ENCODE measurements at regions not wholly inside any gene's neighbourhood (a gene's known extent, or its start where the extent isn't known, plus 50 kb on each side); places are given as distances from the start of the nearest gene placed in this dataset.

DNA sequence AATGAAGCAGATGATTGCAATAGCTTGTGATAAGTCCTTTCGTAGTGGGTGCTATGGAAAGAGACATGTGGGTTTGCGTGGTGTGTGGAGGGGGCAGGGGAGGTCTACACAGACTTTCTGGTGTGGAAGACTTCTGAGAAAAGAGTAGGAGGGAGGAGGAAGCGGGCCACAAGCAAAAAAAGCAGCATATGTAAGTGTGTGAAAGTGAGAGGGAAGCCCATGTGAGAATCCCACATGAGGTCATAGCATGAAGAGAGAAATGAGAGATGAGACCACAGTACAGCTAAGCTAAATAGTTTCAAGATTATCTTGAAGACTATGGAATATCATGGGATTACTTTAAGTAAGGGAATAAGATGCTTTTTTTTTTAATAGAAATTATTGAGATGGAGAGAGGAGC, 2039.9 kb upstream of the TENM3 start:
- no peak overlapping the region for H3K4me2 ChIP-seq (ENCODE audit: low read length)
- H3K79me1 ChIP-seq (ENCODE audit: low read length): no peaks in the 10 kb centered on the region
- H3K4me1 ChIP-seq (ENCODE audit: control insufficient read depth, low read depth, low read length): no peaks in the 10 kb centered on the region
- H4K8ac ChIP-seq (ENCODE audit: low read depth, low read length): no peak overlapping the region
- H3K4ac ChIP-seq (ENCODE audit: low read depth, low read length): no peak overlapping the region
- no peak overlapping the region for H3K4me3 ChIP-seq (ENCODE audit: low read length)
- H2BK120ac ChIP-seq (ENCODE audit: low read depth, low read length): no peak overlapping the region
- H3K18ac ChIP-seq (ENCODE audit: low read length): no peak overlapping the region
- H3K27me3 ChIP-seq (ENCODE audit: insufficient read depth, low read length, poor library complexity): no peaks in the 10 kb centered on the region
- no peak overlapping the region for H3K56ac ChIP-seq (ENCODE audit: low read length)
- H4K5ac ChIP-seq (ENCODE audit: low read length): no peak overlapping the region
- H3K79me2 ChIP-seq (ENCODE audit: control insufficient read depth, insufficient read depth, low read length): no peaks in the 10 kb centered on the region
- DNase-seq: no peak
- H3K36me3 ChIP-seq (ENCODE audit: control insufficient read depth, insufficient read depth, low read length): no peaks in the 10 kb centered on the region
- no peak overlapping the region for H2AK5ac ChIP-seq (ENCODE audit: low read length)
- no peak overlapping the region for H2BK5ac ChIP-seq (ENCODE audit: low read length)
- no peak overlapping the region for H3K27ac ChIP-seq (ENCODE audit: low read depth, low read length)
- no peak overlapping the region for H2BK15ac ChIP-seq (replicated peaks; ENCODE audit: low read depth)
- no peak overlapping the region for H3K23ac ChIP-seq (ENCODE audit: low read length)
- H3K9ac ChIP-seq (ENCODE audit: low read length): no peak overlapping the region
- no CpG with 5 or more reads among the region's 3 CpGs for WGBS (ENCODE audit: extremely low coverage, insufficient coverage, low lambda C conversion rate)

- Histone ChIP-seq H4K5ac (ENCODE audit: low read length) (no peak overlapping the region), H3K18ac (ENCODE audit: low read length) (no peak overlapping the region), H3K56ac (ENCODE audit: low read length) (no peak overlapping the region), H4K8ac (ENCODE audit: low read depth, low read length) (no peak overlapping the region), H3K4me3 (ENCODE audit: low read length) (no peak overlapping the region), H3K27me3 (ENCODE audit: insufficient read depth, low read length, poor library complexity) (no peaks in the 10 kb centered on the region), H3K4me2 (ENCODE audit: low read length) (no peak overlapping the region), H3K4ac (ENCODE audit: low read depth, low read length) (no peak overlapping the region), H2BK120ac (ENCODE audit: low read depth, low read length) (no peak overlapping the region), H3K4me1 (ENCODE audit: control insufficient read depth, low read depth, low read length) (no peaks in the 10 kb centered on the region), H2BK5ac (ENCODE audit: low read length) (no peak overlapping the region), H3K9ac (ENCODE audit: low read length) (no peak overlapping the region), H3K23ac (ENCODE audit: low read length) (no peak overlapping the region), H3K79me2 (ENCODE audit: control insufficient read depth, insufficient read depth, low read length) (no peaks in the 10 kb centered on the region), H3K79me1 (ENCODE audit: low read length) (no peaks in the 10 kb centered on the region), H2BK15ac (replicated peaks; ENCODE audit: low read depth) (no peak overlapping the region), H2AK5ac (ENCODE audit: low read length) (no peak overlapping the region), H3K27ac (ENCODE audit: low read depth, low read length) (no peak overlapping the region), H3K36me3 (ENCODE audit: control insufficient read depth, insufficient read depth, low read length) (no peaks in the 10 kb centered on the region)
- WGBS (ENCODE audit: extremely low coverage, insufficient coverage, low lambda C conversion rate): no CpG with 5 or more reads among the region's 4 CpGs
- no peak for DNase-seq
These were observed 2037.9 kb upstream of the TENM3 start for GRCh38 chr4:180205276-180205675.

DNA sequence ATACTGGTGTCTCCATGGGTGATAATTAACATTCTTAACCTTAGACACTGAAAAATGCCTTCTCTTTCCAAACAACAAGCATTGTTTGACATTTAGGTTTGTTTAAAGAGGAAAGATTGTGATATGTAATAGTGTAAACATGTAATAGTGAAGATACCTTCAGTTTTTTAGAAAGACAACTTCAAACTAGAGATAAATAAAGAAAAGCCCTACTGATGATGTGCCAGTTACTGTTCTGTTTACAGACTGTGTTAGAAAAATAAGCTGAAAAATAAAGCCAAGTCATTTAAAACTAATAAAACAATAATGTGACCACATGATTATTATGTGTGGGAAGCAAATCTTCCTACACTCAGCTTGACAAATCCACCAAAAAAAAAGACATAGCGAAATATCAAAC, 2035.3 kb upstream of the TENM3 start:
- H3K27ac ChIP-seq (ENCODE audit: low read depth, low read length): no peak overlapping the region
- no peaks in the 10 kb centered on the region for H3K36me3 ChIP-seq (ENCODE audit: control insufficient read depth, insufficient read depth, low read length)
- no peaks in the 10 kb centered on the region for H3K27me3 ChIP-seq (ENCODE audit: insufficient read depth, low read length, poor library complexity)
- no peak overlapping the region for H2AK5ac ChIP-seq (ENCODE audit: low read length)
- no peak overlapping the region for H2BK5ac ChIP-seq (ENCODE audit: low read length)
- no peak overlapping the region for H3K4ac ChIP-seq (ENCODE audit: low read depth, low read length)
- H3K4me1 ChIP-seq (ENCODE audit: control insufficient read depth, low read depth, low read length): no peaks in the 10 kb centered on the region
- DNase-seq: no peak
- H3K4me2 ChIP-seq (ENCODE audit: low read length): no peak overlapping the region
- no CpG with 5 or more reads among the region's 1 CpG for WGBS (ENCODE audit: extremely low coverage, insufficient coverage, low lambda C conversion rate)
- H3K56ac ChIP-seq (ENCODE audit: low read length): no peak overlapping the region
- H2BK120ac ChIP-seq (ENCODE audit: low read depth, low read length): no peak overlapping the region
- H3K79me2 ChIP-seq (ENCODE audit: control insufficient read depth, insufficient read depth, low read length): no peaks in the 10 kb centered on the region
- H2BK15ac ChIP-seq (replicated peaks; ENCODE audit: low read depth): no peak overlapping the region
- no peak overlapping the region for H3K4me3 ChIP-seq (ENCODE audit: low read length)
- no peak overlapping the region for H3K9ac ChIP-seq (ENCODE audit: low read length)
- no peak overlapping the region for H3K23ac ChIP-seq (ENCODE audit: low read length)
- H4K5ac ChIP-seq (ENCODE audit: low read length): no peak overlapping the region
- no peaks in the 10 kb centered on the region for H3K79me1 ChIP-seq (ENCODE audit: low read length)
- no peak overlapping the region for H3K18ac ChIP-seq (ENCODE audit: low read length)
- H4K8ac ChIP-seq (ENCODE audit: low read depth, low read length): no peak overlapping the region

DNA sequence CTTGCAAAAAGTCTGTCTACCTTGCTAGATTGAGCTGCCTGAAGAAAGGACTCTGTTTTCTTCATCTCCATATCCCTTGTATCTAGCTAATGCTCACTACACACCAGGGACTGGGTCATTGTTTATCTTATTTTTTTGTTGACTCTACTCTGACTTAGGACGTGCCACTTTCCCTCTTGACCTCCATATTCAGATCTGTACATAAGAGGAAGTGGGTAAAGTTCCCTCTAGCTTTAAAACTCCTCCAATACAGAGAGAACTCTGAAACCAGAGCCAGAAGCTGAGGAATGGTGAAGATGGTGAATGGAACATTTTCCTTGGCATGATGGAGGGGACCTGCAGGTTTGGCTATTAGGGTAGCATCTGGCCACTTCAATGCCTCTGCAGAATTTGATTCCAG, 2026.1 kb upstream of the TENM3 start:
- WGBS (ENCODE audit: extremely low coverage, insufficient coverage, low lambda C conversion rate): no CpG with 5 or more reads among the region's 1 CpG
- Histone ChIP-seq H3K9ac (ENCODE audit: low read length) (no peak overlapping the region), H3K27ac (ENCODE audit: low read depth, low read length) (no peak overlapping the region), H2AK5ac (ENCODE audit: low read length) (no peak overlapping the region), H3K79me1 (ENCODE audit: low read length) (no peaks in the 10 kb centered on the region), H3K4me1 (ENCODE audit: control insufficient read depth, low read depth, low read length) (no peaks in the 10 kb centered on the region), H4K5ac (ENCODE audit: low read length) (no peak overlapping the region), H3K36me3 (ENCODE audit: control insufficient read depth, insufficient read depth, low read length) (no peaks in the 10 kb centered on the region), H3K79me2 (ENCODE audit: control insufficient read depth, insufficient read depth, low read length) (no peaks in the 10 kb centered on the region), H3K4ac (ENCODE audit: low read depth, low read length) (no peak overlapping the region), H4K8ac (ENCODE audit: low read depth, low read length) (no peak overlapping the region), H3K4me3 (ENCODE audit: low read length) (no peak overlapping the region), H3K23ac (ENCODE audit: low read length) (no peak overlapping the region), H3K18ac (ENCODE audit: low read length) (no peak overlapping the region), H3K4me2 (ENCODE audit: low read length) (no peak overlapping the region), H3K56ac (ENCODE audit: low read length) (no peak overlapping the region), H3K27me3 (ENCODE audit: insufficient read depth, low read length, poor library complexity) (no peaks in the 10 kb centered on the region), H2BK120ac (ENCODE audit: low read depth, low read length) (no peak overlapping the region), H2BK5ac (ENCODE audit: low read length) (no peak overlapping the region), H2BK15ac (replicated peaks; ENCODE audit: low read depth) (no peak overlapping the region)
- DNase-seq: no peak

GRCh38 chr4:180219080-180219479, 2024.1 kb upstream of the TENM3 start:
- WGBS (ENCODE audit: extremely low coverage, insufficient coverage, low lambda C conversion rate): no CpG with 5 or more reads among the region's 3 CpGs

DNA sequence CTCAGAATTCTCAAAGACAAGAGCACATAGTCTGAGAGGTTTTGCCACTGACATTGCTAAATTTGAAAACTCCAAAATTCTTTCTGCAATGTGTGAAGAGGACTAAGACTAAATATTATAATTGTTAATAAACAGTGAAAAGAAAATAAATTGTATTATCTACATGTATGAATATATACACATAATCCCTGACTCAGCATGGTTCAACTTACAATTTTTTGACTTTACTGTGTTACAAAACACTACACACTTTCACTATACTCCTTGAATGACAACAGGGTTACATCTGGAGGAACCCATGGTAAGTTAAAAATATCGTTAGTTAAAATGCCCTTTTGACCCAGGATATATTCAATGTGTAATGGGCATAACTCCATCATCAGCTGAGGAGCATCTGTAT, 2017.2 kb upstream of the TENM3 start:
- H2BK15ac ChIP-seq (replicated peaks; ENCODE audit: low read depth): no peak overlapping the region
- H3K79me1 ChIP-seq (ENCODE audit: low read length): no peaks in the 10 kb centered on the region
- H2BK120ac ChIP-seq (ENCODE audit: low read depth, low read length): no peak overlapping the region
- no peaks in the 10 kb centered on the region for H3K4me1 ChIP-seq (ENCODE audit: control insufficient read depth, low read depth, low read length)
- no peak overlapping the region for H3K18ac ChIP-seq (ENCODE audit: low read length)
- WGBS (ENCODE audit: extremely low coverage, insufficient coverage, low lambda C conversion rate): no CpG with 5 or more reads among the region's 1 CpG
- H3K27ac ChIP-seq (ENCODE audit: low read depth, low read length): no peak overlapping the region
- no peaks in the 10 kb centered on the region for H3K79me2 ChIP-seq (ENCODE audit: control insufficient read depth, insufficient read depth, low read length)
- H3K4me2 ChIP-seq (ENCODE audit: low read length): no peak overlapping the region
- no peak overlapping the region for H3K4me3 ChIP-seq (ENCODE audit: low read length)
- no peak overlapping the region for H3K9ac ChIP-seq (ENCODE audit: low read length)
- no peak overlapping the region for H3K56ac ChIP-seq (ENCODE audit: low read length)
- no peak overlapping the region for H2BK5ac ChIP-seq (ENCODE audit: low read length)
- no peak overlapping the region for H3K23ac ChIP-seq (ENCODE audit: low read length)
- DNase-seq: no peak
- H4K8ac ChIP-seq (ENCODE audit: low read depth, low read length): no peak overlapping the region
- H3K27me3 ChIP-seq (ENCODE audit: insufficient read depth, low read length, poor library complexity): no peaks in the 10 kb centered on the region
- no peak overlapping the region for H4K5ac ChIP-seq (ENCODE audit: low read length)
- no peaks in the 10 kb centered on the region for H3K36me3 ChIP-seq (ENCODE audit: control insufficient read depth, insufficient read depth, low read length)
- H2AK5ac ChIP-seq (ENCODE audit: low read length): no peak overlapping the region
- no peak overlapping the region for H3K4ac ChIP-seq (ENCODE audit: low read depth, low read length)

More at GRCh38 chr4:180219080-180219479, 2024.1 kb upstream of the TENM3 start:
- H3K36me3 ChIP-seq (ENCODE audit: control insufficient read depth, insufficient read depth, low read length): no peaks in the 10 kb centered on the region
- H2AK5ac ChIP-seq (ENCODE audit: low read length): no peak overlapping the region
- H3K23ac ChIP-seq (ENCODE audit: low read length): no peak overlapping the region
- no peak overlapping the region for H3K56ac ChIP-seq (ENCODE audit: low read length)
- no peak overlapping the region for H3K27ac ChIP-seq (ENCODE audit: low read depth, low read length)
- H2BK5ac ChIP-seq (ENCODE audit: low read length): no peak overlapping the region
- H2BK120ac ChIP-seq (ENCODE audit: low read depth, low read length): no peak overlapping the region
- no peak for DNase-seq
- H3K4me2 ChIP-seq (ENCODE audit: low read length): no peak overlapping the region
- no peaks in the 10 kb centered on the region for H3K79me2 ChIP-seq (ENCODE audit: control insufficient read depth, insufficient read depth, low read length)
- no peaks in the 10 kb centered on the region for H3K27me3 ChIP-seq (ENCODE audit: insufficient read depth, low read length, poor library complexity)
- H3K18ac ChIP-seq (ENCODE audit: low read length): no peak overlapping the region
- no peak overlapping the region for H4K5ac ChIP-seq (ENCODE audit: low read length)
- no peaks in the 10 kb centered on the region for H3K4me1 ChIP-seq (ENCODE audit: control insufficient read depth, low read depth, low read length)
- H2BK15ac ChIP-seq (replicated peaks; ENCODE audit: low read depth): no peak overlapping the region
- no peak overlapping the region for H4K8ac ChIP-seq (ENCODE audit: low read depth, low read length)
- no peak overlapping the region for H3K4ac ChIP-seq (ENCODE audit: low read depth, low read length)
- H3K79me1 ChIP-seq (ENCODE audit: low read length): no peaks in the 10 kb centered on the region
- H3K4me3 ChIP-seq (ENCODE audit: low read length): no peak overlapping the region
- H3K9ac ChIP-seq (ENCODE audit: low read length): no peak overlapping the region

Data from mesendoderm (in vitro differentiated cells).